GM19328 (cell line): ENCODE measurements at regions not wholly inside any gene's neighbourhood (a gene's known extent, or its start where the extent isn't known, plus 50 kb on each side); places are given as distances from the start of the nearest gene placed in this dataset.

Source experiments
- ATAC-seq: cut with Tn5 transposase; IDR thresholded peaks from one replicate; pipeline ENCODE4 v1.9.1; 2021; ENCODE audit warnings: mild to moderate bottlenecking, moderate library complexity; ENCODE audit not compliant: unreplicated experiment

DNA sequence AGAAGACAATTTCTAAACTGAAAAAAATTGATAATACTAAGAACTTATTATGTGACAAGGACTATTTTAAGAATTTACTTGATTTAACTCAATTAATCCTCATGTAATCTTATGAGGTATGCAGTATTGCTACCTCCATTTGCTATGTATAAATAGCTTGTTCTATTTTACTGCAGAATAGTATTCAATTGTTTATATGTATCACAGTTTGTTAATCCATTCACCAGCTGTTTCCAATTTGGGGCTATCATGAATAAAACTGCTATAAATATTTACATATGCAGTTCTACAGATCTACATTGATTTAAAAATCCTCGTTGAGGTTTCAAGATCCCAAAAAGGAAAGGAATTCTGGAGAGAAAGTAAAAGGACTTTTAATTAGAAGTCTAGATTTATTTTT is 54.8 kb upstream of the DOCK10 start:
- no peak for ATAC-seq
